GM21447 (cell line): ENCODE measurements at regions not wholly inside any gene's neighbourhood (a gene's known extent, or its start where the extent isn't known, plus 50 kb on each side); places are given as distances from the start of the nearest gene placed in this dataset.

Source experiments
- ATAC-seq: cut with Tn5 transposase; IDR thresholded peaks from one replicate; pipeline ENCODE4 v1.9.1; 2021; ENCODE audit not compliant: unreplicated experiment

GRCh38 chr2:42939411-42940206 lies 147.2 kb upstream of the HAAO start:
- no peak for ATAC-seq

DNA sequence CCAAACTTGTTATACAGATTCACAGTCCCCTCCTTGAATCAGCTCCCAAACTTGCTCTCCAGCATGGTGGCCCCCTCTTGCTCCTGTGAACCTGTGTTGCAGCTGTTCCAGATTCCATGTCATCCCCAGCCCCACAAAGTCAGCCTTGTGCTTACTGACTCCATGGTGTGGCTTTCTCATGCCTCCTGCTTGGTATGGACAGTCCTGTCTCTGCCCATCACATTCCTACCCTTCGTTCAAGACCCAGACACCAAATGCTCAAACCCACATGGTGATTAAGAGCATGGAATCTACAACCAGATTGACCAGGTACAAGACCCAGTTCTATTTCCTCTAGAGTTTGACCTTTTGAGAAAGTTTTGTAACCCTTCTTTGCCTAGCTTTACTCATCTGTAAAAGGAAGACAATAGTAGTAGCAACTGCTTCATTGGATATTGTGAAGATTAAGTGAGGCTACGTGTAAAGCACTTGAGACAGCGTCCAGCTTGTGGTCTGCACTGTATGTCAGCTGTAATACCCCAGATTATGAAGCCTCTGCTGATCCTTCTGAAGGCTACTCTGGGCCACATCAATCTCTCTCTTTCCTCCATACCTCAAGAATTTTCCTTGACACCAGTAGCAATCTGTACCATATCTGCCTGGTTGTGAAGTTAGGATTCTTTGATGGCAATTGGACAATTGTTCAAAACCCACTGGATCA lies 146.4 kb upstream of the HAAO start:
- no peak for ATAC-seq

GRCh38 chr2:42937171-42937875 lies 144.9 kb upstream of the HAAO start:
- ATAC-seq = no peak

- no peak for ATAC-seq
Measured at GRCh38 chr2:42935692-42936671, 143.6 kb upstream of the HAAO start.

GRCh38 chr2:42934580-42935186 lies 142.3 kb upstream of the HAAO start:
- no peak for ATAC-seq

- ATAC-seq = no peak
Measured at GRCh38 chr2:42933824-42934254, 141.5 kb upstream of the HAAO start.

- ATAC-seq = no peak
Measured at GRCh38 chr2:42932271-42933151, 140.1 kb upstream of the HAAO start.

DNA sequence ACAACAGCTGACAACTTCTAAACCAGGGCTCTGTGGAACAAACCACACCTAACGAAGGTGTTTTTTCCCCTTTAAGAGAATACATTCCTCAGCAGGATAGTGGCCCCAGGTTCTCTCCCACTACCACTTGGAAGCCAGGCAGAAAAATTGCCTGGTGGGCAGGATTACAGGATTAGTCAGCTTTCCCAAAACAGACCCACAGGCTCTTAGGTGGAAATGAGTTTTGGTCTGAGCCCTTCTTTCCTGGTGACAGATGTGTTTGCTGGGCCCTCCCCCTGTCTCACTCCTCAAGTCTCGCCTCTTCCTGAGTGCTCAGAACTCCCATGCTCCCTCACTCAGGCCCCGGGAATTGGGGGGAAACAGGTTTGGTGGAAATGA lies 139.4 kb upstream of the HAAO start:
- no peak for ATAC-seq

GRCh38 chr2:42931146-42931817 lies 138.9 kb upstream of the HAAO start:
- ATAC-seq = no peak

DNA sequence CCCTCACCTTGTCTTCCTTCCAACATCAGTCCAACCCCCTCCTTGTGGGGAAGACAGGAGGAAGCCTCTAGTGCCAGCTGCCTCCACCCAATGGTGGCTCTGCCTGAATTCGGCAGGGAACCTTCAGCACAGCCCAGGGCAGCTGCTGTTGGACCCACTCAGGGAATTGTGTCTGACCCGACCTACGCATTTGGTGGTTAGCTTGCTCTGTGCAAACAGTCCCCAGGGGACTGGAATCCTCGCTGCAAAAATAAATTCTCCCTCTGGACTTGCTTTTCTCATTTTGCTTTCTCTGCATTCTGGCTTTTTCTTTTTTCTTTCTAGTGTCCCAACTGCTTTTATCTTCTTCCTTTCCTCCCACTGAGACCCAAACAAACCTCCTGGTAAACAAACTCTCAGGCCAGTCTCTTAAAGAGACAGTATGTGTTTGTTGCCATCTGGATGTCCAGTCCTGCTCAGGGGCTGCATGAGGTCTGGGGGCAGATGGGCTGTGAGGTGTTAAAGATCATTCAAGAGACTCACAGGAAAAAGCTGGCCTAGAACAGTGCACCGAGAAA lies 137.7 kb upstream of the HAAO start:
- no peak for ATAC-seq

DNA sequence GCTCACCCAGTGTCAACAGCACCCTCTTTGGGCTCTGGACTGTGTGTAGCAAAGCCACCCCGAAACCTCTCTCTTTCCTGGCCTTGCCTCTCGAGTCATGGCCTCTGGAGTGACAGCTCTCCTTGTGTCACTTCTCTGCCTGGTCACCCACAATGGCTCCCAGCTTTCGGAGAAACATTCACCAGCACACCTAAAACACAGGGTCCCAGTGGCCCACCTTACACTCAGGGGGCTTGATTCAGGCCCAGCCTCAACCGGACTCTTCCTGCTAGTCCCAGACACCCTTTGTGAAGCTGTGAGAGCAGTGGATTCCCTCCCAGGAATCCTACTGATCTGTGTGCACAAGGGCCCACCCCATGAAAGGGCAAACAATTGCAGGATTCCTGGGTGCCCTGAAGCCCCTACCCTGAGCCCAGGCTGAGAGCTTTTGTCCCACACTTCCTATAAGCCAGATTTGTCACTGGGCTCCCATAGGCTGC lies 137.2 kb upstream of the HAAO start:
- ATAC-seq = no peak

DNA sequence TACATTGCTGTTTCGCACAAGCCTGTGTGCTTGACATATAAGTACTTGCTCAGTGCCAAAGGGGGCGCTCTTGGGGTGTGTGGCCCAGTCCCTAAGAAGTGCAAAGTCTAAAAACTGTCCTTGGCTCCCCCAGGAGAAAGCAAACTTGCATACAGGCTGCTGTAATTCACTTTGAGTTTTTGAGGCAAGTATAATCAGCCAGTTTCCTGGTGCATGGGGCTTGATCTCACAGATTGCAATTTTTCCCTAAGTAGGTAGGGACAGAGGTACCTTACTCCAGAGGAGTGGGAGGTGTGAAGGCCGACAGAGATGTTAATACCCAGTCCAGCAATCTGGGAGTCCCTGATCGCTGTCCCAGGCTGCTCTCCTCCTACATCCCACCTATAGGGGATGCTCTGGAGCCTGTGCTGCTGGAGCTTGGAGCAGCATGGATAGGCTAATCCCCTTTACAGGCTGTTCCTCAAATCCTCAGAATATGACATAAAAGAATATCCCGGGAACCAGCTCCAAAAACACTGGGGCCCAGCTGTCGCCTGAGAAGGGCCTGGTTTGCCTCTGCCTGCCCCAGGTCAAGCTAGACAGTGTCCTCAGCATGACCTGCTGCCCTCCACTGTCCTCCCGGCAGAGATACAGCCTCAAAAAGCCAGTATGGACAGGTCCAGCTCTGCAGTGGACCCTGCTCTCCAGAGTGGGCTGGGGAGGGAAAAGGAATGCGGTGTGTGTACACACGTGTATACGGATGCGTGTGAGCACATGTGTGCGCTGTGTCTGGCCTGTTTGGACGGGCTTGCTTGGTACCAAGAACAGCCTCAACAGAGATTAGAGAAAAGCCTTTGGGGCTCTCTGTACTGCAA lies 136.5 kb upstream of the HAAO start:
- no peak for ATAC-seq

DNA sequence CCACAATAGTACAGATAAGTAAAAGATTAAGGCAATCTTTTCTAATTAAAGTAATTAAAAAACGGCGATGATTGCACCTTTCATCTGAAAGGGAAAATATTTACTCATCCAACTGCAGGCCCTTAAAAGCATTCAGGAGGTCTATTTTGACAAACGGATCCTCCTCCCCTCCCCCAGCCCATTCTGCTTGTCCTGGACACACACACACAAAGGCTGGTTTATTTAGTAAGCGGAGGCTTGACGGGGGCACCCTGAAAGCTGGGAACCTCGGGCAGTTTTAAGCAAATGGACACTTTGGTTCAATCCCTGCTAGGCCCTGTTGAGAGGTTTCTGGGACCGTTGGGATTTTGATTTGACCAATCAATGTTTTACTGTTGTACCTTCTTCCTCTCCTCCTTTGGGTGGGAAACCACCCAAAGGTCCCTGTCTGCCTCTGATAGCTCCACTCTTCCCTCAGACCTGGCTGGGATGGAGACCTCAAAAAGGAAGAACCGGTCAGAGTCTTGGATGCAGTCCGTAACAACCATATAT lies 135.8 kb upstream of the HAAO start:
- no peak for ATAC-seq

DNA sequence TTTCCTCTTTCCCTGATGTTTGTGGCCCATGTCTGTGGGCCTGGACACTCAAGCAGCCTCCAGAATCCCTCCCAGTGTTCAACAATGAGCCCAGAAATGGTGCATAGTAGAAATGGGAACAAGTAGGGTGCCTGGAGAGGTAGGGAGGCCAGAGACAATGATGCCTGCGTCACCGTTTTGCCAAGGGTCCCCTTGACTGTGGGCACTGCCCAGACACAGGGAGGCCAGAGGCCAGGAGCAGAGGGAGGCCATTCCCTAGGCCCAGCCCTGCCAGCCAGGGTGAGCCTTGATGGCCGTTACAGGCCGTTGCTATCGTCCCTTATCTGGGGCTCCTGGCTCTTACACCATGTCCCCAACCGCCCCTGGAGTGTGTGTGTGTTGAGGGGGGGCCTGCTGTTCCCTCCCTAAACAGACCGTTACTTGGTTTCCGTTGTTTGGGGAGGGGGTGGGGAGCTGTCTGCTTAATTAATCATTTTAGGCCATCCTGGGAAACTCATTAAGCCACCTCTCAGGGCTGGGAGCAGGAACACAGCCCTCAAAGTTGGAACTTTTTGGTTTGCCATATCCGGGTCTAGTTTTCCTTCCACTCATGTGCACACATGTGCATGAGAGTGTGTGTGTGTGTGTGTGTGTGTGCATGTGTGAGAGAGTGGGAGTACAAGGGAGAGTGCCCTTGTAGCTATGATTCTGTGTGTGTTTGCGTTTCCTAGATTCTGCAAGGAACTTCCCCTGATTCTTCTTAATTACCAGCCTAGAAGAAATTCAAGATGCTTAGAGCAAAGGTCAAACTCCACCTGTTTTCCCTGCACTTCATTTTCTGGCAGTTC lies 135.2 kb upstream of the HAAO start:
- no peak for ATAC-seq

- ATAC-seq = no peak
Measured at GRCh38 chr2:42926434-42927333, 134.3 kb upstream of the HAAO start.
